CD4-positive, alpha-beta T cell (primary cell): ENCODE measurements at regions not wholly inside any gene's neighbourhood (a gene's known extent, or its start where the extent isn't known, plus 50 kb on each side); places are given as distances from the start of the nearest gene placed in this dataset.

Source experiments
- ATAC-seq: fragments of 200-7000 bp; cut with Tn5 transposase; one replicate; pipeline ENCODE4 v1.10.0; 2022; ENCODE audit warnings: mild to moderate bottlenecking; ENCODE audit not compliant: poor library complexity
- CTCF ChIA-PET: fragments of 350-600 bp; sonication (Branson Sonifier 250); formaldehyde crosslinking; loops from one replicate; lab custom pipeline; 2021; ENCODE audit warnings: antibody characterized with exemption, inconsistent platforms; lab: Charles Lee
- POLR2A ChIA-PET: fragments of 350-600 bp; sonication (Branson Sonifier 250); formaldehyde crosslinking; loops from one replicate; lab custom pipeline; 2021; ENCODE audit warnings: antibody characterized with exemption, inconsistent platforms; lab: Charles Lee
- DNase-seq, 14 experiments: peaks; one replicate each; pipeline ENCODE4 v3.0.0-alpha.2; 2013 to 2020; ENCODE audit warnings: mixed read lengths in 2 of 14
- H3K27ac ChIP-seq, 2 donors: one replicate each; pipeline versions ENCODE4 v1.5.1 to v1.7.0; 2013; ENCODE audit warnings: low read length in 2 of 2, low read depth in 1 of 2, mild to moderate bottlenecking in 1 of 2
- H3K27me3 ChIP-seq, 2 experiments: 1 replicate in 1 of 2; 2 replicates in 1 of 2; pipeline versions ENCODE4 v1.6.1 to v1.7.0; 2013; ENCODE audit warnings: low read length in 2 of 2, control low read depth in 1 of 2, mild to moderate bottlenecking in 1 of 2, moderate library complexity in 1 of 2; ENCODE audit not compliant: insufficient read depth in 2 of 2, control insufficient read depth in 1 of 2
- H3K36me3 ChIP-seq: one replicate; pipeline ENCODE4 v1.6.1; 2013; ENCODE audit warnings: low read length, control low read depth; ENCODE audit not compliant: insufficient read depth
- H3K4me1 ChIP-seq: one replicate; pipeline ENCODE4 v1.6.1; 2013; ENCODE audit warnings: low read length, control low read depth; ENCODE audit not compliant: insufficient read depth
- H3K4me3 ChIP-seq: one replicate; pipeline ENCODE4 v1.5.1; 2013; ENCODE audit warnings: mild to moderate bottlenecking, low read length, moderate library complexity
- H3K9me3 ChIP-seq, 2 experiments: 1 replicate in 1 of 2; 2 replicates in 1 of 2; pipeline versions ENCODE4 v1.6.1 to v1.7.0; 2013; ENCODE audit warnings: low read length in 2 of 2, mild to moderate bottlenecking in 2 of 2, control low read depth in 1 of 2, moderate library complexity in 1 of 2; ENCODE audit not compliant: control insufficient read depth in 1 of 2, insufficient read depth in 1 of 2
- H3K27ac Mint-ChIP-seq: one replicate; pipeline ENCODE4 v1.8.0; 2020; ENCODE audit warnings: mixed read lengths
- H3K27me3 Mint-ChIP-seq: one replicate; pipeline ENCODE4 v1.8.0; 2021; ENCODE audit warnings: mixed read lengths
- H3K36me3 Mint-ChIP-seq: one replicate; pipeline ENCODE4 v1.8.0; 2021; ENCODE audit warnings: low read depth, mixed read lengths
- H3K4me1 Mint-ChIP-seq: one replicate; pipeline ENCODE4 v1.8.0; 2021; ENCODE audit warnings: low read depth, mixed read lengths
- H3K4me3 Mint-ChIP-seq: one replicate; pipeline ENCODE4 v1.8.0; 2020; ENCODE audit warnings: mild to moderate bottlenecking, mixed read lengths
- H3K9me3 Mint-ChIP-seq: one replicate; pipeline ENCODE4 v1.8.0; 2020; ENCODE audit warnings: mixed read lengths
- CTCF ChIP-seq: fragments of 200-600 bp; IDR thresholded peaks from one replicate; pipeline ENCODE4 v1.8.0; 2022; ENCODE audit warnings: antibody characterized with exemption, mild to moderate bottlenecking
- intact Hi-C, 2 experiments: fragments of 100-400 bp; cut with DNase I in 1 of 2; cut with micrococcal nuclease in 1 of 2; formaldehyde crosslinking; loops; one replicate each; pipeline versions ENCODE4 v1.15.1 to v1.9.0; 2023 to 2025; cut with DNase I, micrococcal nuclease

- peaks cover 0 to 45% of the 10 kb centered on the region in 2 experiments for H3K9me3 ChIP-seq
- H3K36me3 ChIP-seq = no peaks in the 10 kb centered on the region
- intact Hi-C loops = no loop called here
- Mint-ChIP-seq H3K4me1 (no peaks in the 10 kb centered on the region), H3K36me3 (no peaks in the 10 kb centered on the region), H3K27ac (no peak overlapping the region), H3K4me3 (no peak overlapping the region), H3K9me3 (no peaks in the 10 kb centered on the region), H3K27me3 (no peaks in the 10 kb centered on the region)
- ATAC-seq (no peak), DNase-seq (no peak)
- ChIA-PET POLR2A (no interaction called here), CTCF (no interaction called here)
- no peak for TF ChIP-seq CTCF
- H3K27ac ChIP-seq = no peak overlapping the region
- no peak overlapping the region for H3K4me3 ChIP-seq
- H3K27me3 ChIP-seq = no peaks in the 10 kb centered on the region
- no peaks in the 10 kb centered on the region for H3K4me1 ChIP-seq
Observed at GRCh38 chrX:97847885-97848679, 964.4 kb downstream of the RPA4 start.

- ATAC-seq = no peak
- POLR2A ChIA-PET = no interaction called here
- TF ChIP-seq CTCF = no peak
Observed at GRCh38 chrX:97849951-97850350, 966.2 kb downstream of the RPA4 start.

GRCh38 chrX:97850911-97851310 is 967.2 kb downstream of the RPA4 start:
- H3K4me1 ChIP-seq = no peaks in the 10 kb centered on the region
- Mint-ChIP-seq H3K27me3 (no peaks in the 10 kb centered on the region), H3K27ac (no peak overlapping the region), H3K4me3 (no peak overlapping the region), H3K4me1 (no peaks in the 10 kb centered on the region), H3K9me3 (no peaks in the 10 kb centered on the region), H3K36me3 (no peaks in the 10 kb centered on the region)
- DNase-seq (no peak), ATAC-seq (no peak)
- POLR2A ChIA-PET = no interaction called here
- intact Hi-C loops = no loop called here
- CTCF ChIA-PET = no interaction called here
- no peaks in the 10 kb centered on the region for H3K27me3 ChIP-seq
- no peak for TF ChIP-seq CTCF
- no peak overlapping the region for H3K4me3 ChIP-seq
- peaks cover 0 to 26% of the 10 kb centered on the region in 2 experiments for H3K9me3 ChIP-seq
- H3K36me3 ChIP-seq = no peaks in the 10 kb centered on the region
- H3K27ac ChIP-seq = no peak overlapping the region

More at GRCh38 chrX:97849951-97850350, 966.2 kb downstream of the RPA4 start:
- intact Hi-C loops = no loop called here
- Mint-ChIP-seq H3K4me3 (no peak overlapping the region), H3K9me3 (no peaks in the 10 kb centered on the region), H3K36me3 (no peaks in the 10 kb centered on the region), H3K27ac (no peak overlapping the region), H3K4me1 (no peaks in the 10 kb centered on the region), H3K27me3 (no peaks in the 10 kb centered on the region)
- Histone ChIP-seq H3K27me3 (no peaks in the 10 kb centered on the region), H3K4me3 (no peak overlapping the region), H3K4me1 (no peaks in the 10 kb centered on the region), H3K27ac (no peak overlapping the region), H3K9me3 (peaks cover 0 to 34% of the 10 kb centered on the region in 2 experiments), H3K36me3 (no peaks in the 10 kb centered on the region)
- DNase-seq = no peak
- CTCF ChIA-PET = no interaction called here
